NB4 (cell line): ENCODE measurements at regions not wholly inside any gene's neighbourhood (a gene's known extent, or its start where the extent isn't known, plus 50 kb on each side); places are given as distances from the start of the nearest gene placed in this dataset.

Experiments used
- DNase-seq: peaks from one replicate; pipeline ENCODE4 v3.0.0; 2010; ENCODE audit warnings: low read depth
- H3K4me3 ChIP-seq: one replicate; pipeline ENCODE4 v1.5.1; 2011; ENCODE audit warnings: mild to moderate bottlenecking, low read depth, low read length, moderate library complexity
- CTCF ChIP-seq: IDR thresholded peaks from one replicate; pipeline ENCODE4 v1.5.1; 2012; ENCODE audit warnings: low read depth, low read length
- MAX ChIP-seq: IDR thresholded peaks from 2 replicates; pipeline ENCODE4 v1.6.1; 2011; ENCODE audit warnings: low read depth, low read length
- MYC ChIP-seq: IDR thresholded peaks from 2 replicates; pipeline ENCODE4 v1.6.1; 2011; ENCODE audit warnings: low read depth, low read length
- POLR2A ChIP-seq: IDR thresholded peaks from 2 replicates; pipeline ENCODE4 v1.6.1; 2011; ENCODE audit warnings: mild to moderate bottlenecking; ENCODE audit not compliant: insufficient read length; ENCODE audit errors: extremely low read depth

- TF ChIP-seq CTCF, result no peak
- TF ChIP-seq MAX, result no peak
- TF ChIP-seq POLR2A, result no peak
- no peak for TF ChIP-seq MYC
- no peak for DNase-seq
- H3K4me3 ChIP-seq, result no peak overlapping the region
Observed at GRCh38 chr5:113683211-113683610, 169.7 kb downstream of the YTHDC2 start.

GRCh38 chr5:113686599-113686998 lies 173.1 kb downstream of the YTHDC2 start:
- DNase-seq, result no peak
- no peak overlapping the region for H3K4me3 ChIP-seq
- no peak for TF ChIP-seq MAX
- TF ChIP-seq MYC, result no peak
- TF ChIP-seq POLR2A, result no peak
- no peak for TF ChIP-seq CTCF

GRCh38 chr5:113689647-113690046 lies 176.2 kb downstream of the YTHDC2 start:
- TF ChIP-seq CTCF, result no peak
- TF ChIP-seq MAX, result no peak
- TF ChIP-seq POLR2A, result no peak
- TF ChIP-seq MYC, result no peak
- H3K4me3 ChIP-seq, result no peak overlapping the region
- no peak for DNase-seq

GRCh38 chr5:113692466-113692865 lies 179.0 kb downstream of the YTHDC2 start:
- no peak overlapping the region for H3K4me3 ChIP-seq
- DNase-seq, result no peak

GRCh38 chr5:113692891-113693457 lies 179.5 kb downstream of the YTHDC2 start:
- no peak for DNase-seq
- TF ChIP-seq CTCF (no peak), MAX (no peak), MYC (no peak), POLR2A (no peak)

More at GRCh38 chr5:113692466-113692865, 179.0 kb downstream of the YTHDC2 start:
- no peak for TF ChIP-seq MYC
- TF ChIP-seq POLR2A, result no peak
- TF ChIP-seq MAX, result no peak
- TF ChIP-seq CTCF, result no peak

GRCh38 chr5:113693701-113694100 lies 180.2 kb downstream of the YTHDC2 start:
- no peak for TF ChIP-seq MYC
- no peak for TF ChIP-seq MAX
- no peak for TF ChIP-seq POLR2A
- TF ChIP-seq CTCF, result no peak
- no peak for DNase-seq
- no peak overlapping the region for H3K4me3 ChIP-seq

More at GRCh38 chr5:113692891-113693457, 179.5 kb downstream of the YTHDC2 start:
- H3K4me3 ChIP-seq, result no peak overlapping the region
